ENCODE measurements at regions not wholly inside any gene's neighbourhood (a gene's known extent, or its start where the extent isn't known, plus 50 kb on each side); places are given as distances from the start of the nearest gene placed in this dataset.

DNA sequence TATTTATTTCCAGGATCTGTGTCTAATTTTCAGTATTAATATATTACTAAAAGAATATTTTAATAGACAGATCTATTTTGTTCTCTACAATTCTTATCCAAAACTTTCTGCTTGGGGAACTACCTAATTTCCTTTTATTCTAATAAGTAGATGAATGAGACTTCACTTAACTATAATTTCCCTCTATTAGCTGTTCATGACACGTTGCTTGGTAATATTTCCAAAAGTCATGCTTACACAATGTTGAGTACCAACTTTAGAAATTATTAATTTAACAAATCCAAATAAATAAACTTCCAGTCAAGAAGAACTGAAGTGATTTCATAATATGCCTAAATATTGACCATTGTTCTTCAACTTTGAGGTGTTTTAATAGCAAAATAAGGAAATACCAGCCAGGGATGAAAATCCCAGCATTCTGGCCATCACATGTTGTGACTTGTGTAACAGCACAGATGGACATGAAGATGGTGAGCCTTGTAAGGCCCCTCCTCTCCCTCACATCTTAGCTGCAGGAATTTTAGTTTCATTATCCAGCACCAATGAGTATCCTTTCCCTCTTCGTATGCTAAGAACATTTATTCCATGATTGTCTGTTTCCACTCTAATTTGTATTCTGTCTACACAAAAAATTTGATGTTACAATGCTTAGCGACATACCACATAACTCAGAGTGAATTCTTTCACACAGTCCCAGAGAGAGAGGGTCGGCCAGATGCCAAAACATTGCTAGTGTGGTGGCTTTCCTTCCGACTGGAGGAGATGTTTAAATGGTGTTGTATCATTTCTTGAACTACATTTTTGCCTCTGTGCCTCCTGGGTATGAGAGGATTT is 137.5 kb downstream of the FOXA2 start:
- no peaks in the 10 kb centered on the region for H3K9me3 ChIP-seq
- H3K36me3 ChIP-seq = no peaks in the 10 kb centered on the region
- 60 to 78% (median 73%) methylated on average over 5 of the region's 5 CpGs for WGBS, 5 donors
- no peaks in the 10 kb centered on the region for H3K27me3 ChIP-seq
- peaks cover 0 to 32% (median 10%) of the 10 kb centered on the region in 4 donors for H3K4me1 ChIP-seq
- intact Hi-C loops (cut with DNase I; ENCODE audit: low total_unique reads) = no loop called here
- H3K27ac ChIP-seq = no peak overlapping the region
- H3K4me3 ChIP-seq = no peak overlapping the region
- TF ChIP-seq POLR2AphosphoS5 (IDR thresholded peaks at IDR 0.05) (no peak), POLR2A (IDR thresholded peaks at IDR 0.05) (no peak)
- peak in 1 of 2 donors; percentile 41 for DNase-seq

DNA sequence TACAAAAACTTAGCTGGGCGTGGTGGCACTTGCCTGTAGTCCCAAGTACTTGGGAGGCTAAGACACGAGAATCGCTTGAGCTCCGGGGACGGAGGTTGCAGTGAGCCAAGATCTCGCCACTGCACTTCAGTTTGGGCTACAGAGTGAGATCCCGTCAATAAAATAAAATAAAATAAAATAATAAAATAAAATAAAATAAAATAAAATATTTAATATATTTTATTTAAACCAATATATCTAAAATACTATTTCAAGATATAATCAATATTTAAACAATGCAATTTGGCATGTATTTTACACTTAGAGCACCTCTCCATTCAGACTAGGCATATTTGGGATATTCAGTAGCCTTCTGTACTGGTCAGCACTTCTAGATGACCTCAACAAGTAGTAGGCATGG is 142.1 kb downstream of the FOXA2 start:
- intact Hi-C loops (cut with DNase I; ENCODE audit: low total_unique reads) = no loop called here
- H3K4me3 ChIP-seq = no peak overlapping the region
- no peaks in the 10 kb centered on the region for H3K36me3 ChIP-seq
- no peak for DNase-seq
- no peaks in the 10 kb centered on the region for H3K9me3 ChIP-seq
- TF ChIP-seq, protein P1, sequence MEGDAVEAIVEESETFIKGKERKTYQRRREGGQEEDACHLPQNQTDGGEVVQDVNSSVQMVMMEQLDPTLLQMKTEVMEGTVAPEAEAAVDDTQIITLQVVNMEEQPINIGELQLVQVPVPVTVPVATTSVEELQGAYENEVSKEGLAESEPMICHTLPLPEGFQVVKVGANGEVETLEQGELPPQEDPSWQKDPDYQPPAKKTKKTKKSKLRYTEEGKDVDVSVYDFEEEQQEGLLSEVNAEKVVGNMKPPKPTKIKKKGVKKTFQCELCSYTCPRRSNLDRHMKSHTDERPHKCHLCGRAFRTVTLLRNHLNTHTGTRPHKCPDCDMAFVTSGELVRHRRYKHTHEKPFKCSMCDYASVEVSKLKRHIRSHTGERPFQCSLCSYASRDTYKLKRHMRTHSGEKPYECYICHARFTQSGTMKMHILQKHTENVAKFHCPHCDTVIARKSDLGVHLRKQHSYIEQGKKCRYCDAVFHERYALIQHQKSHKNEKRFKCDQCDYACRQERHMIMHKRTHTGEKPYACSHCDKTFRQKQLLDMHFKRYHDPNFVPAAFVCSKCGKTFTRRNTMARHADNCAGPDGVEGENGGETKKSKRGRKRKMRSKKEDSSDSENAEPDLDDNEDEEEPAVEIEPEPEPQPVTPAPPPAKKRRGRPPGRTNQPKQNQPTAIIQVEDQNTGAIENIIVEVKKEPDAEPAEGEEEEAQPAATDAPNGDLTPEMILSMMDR (IDR thresholded peaks at IDR 0.05) = no peak
- no peak for TF ChIP-seq EP300 (IDR thresholded peaks at IDR 0.05)
- no peak for TF ChIP-seq POLR2A (IDR thresholded peaks at IDR 0.05)
- no peak for TF ChIP-seq POLR2AphosphoS5 (IDR thresholded peaks at IDR 0.05)
- H3K27me3 ChIP-seq = no peaks in the 10 kb centered on the region
- H3K27ac ChIP-seq = no peak overlapping the region
- 92 to 98% (median 97%) methylated on average over 7 of the region's 7 CpGs for WGBS, 5 donors
- peaks cover 0 to 6% (median 0%) of the 10 kb centered on the region in 4 donors for H3K4me1 ChIP-seq

DNA sequence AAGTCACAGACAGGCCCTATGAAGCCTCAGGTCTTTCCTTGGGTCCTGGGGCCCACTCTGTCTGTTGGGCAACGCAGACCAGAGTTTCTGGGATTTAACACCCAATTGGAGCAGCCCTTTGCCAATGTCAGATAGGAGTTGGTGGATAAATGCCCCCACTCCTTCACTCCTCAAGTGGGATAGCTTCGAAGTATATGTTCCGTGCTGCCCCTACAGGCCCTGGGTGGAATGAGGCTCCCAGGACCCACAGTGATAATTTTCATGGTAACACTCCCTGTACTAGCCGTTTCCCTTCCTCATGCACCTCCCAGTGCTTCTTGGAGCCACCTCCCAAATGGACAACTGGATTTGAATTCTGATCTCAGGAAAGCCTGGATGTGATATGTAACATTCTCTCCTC is 145.4 kb downstream of the FOXA2 start:
- no peak overlapping the region for H3K27ac ChIP-seq
- intact Hi-C loops (cut with DNase I; ENCODE audit: low total_unique reads) = no loop called here
- DNase-seq = no peak
- 83 to 92% (median 87%) methylated on average over 4 of the region's 4 CpGs for WGBS, 5 donors
- no peaks in the 10 kb centered on the region for H3K36me3 ChIP-seq
- H3K27me3 ChIP-seq = no peaks in the 10 kb centered on the region
- H3K4me1 ChIP-seq = no peaks in the 10 kb centered on the region
- H3K9me3 ChIP-seq = peaks cover 0 to 5% (median 2%) of the 10 kb centered on the region in 4 donors
- TF ChIP-seq EP300 (IDR thresholded peaks at IDR 0.05) (no peak), POLR2A (IDR thresholded peaks at IDR 0.05) (no peak), POLR2AphosphoS5 (IDR thresholded peaks at IDR 0.05) (no peak)
- TF ChIP-seq, protein P1 (IDR thresholded peaks at IDR 0.05) = no peak
- no peak overlapping the region for H3K4me3 ChIP-seq

DNA sequence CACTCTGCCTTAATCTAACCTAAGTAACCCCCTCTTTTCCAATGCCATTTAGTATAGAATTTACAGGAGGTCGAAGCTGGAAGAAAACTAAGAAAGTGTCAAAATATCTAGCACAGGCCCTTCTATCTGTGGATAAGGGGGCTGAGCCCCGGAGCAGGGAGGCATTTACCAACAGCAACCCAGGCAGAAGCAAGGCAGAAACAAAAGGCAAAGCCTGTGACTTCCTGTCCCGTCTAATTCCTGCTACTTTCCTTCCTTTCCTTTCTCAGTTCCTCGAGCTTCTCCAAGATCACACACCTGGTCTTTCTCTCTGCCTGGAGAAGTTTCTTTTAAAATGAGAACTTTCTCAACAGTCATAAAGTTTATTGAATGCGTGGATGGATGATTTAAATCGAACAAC is 146.0 kb downstream of the FOXA2 start:
- peaks cover 0 to 5% (median 2%) of the 10 kb centered on the region in 4 donors for H3K9me3 ChIP-seq
- intact Hi-C loops (cut with DNase I; ENCODE audit: low total_unique reads) = no loop called here
- H3K4me3 ChIP-seq = no peak overlapping the region
- WGBS, 5 donors = 73 to 90% (median 77%) methylated on average over 6 of the region's 6 CpGs
- H3K4me1 ChIP-seq = no peaks in the 10 kb centered on the region
- no peak overlapping the region for H3K27ac ChIP-seq
- no peak for TF ChIP-seq POLR2AphosphoS5 (IDR thresholded peaks at IDR 0.05)
- no peak for TF ChIP-seq EP300 (IDR thresholded peaks at IDR 0.05)
- TF ChIP-seq, protein P1 (IDR thresholded peaks at IDR 0.05) = no peak
- no peak for TF ChIP-seq POLR2A (IDR thresholded peaks at IDR 0.05)
- H3K27me3 ChIP-seq = no peaks in the 10 kb centered on the region
- no peaks in the 10 kb centered on the region for H3K36me3 ChIP-seq
- DNase-seq = no peak

DNA sequence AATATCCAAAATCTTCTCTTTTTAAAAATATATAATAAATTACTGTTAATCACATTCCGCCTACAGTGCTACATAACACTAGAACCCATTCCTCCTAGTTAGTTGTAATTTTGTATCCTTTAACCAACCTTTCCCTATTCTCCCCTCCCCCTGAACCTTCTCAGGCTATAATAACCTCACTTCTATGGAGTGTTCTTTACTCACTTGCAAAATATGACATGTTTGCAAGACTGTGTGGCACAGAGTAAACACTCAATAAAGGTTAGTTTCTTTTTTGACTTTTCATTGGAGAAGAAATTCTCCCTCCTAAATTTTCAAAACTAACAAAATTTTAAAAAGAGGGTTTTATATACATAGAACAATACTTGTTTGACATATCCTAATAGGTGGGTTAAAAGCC is 147.0 kb downstream of the FOXA2 start:
- WGBS, 5 donors = 93 to 97% (median 96%) methylated on average over 1 of the region's 1 CpG
- H3K9me3 ChIP-seq = peaks cover 0 to 5% (median 2%) of the 10 kb centered on the region in 4 donors
- no peaks in the 10 kb centered on the region for H3K27me3 ChIP-seq
- H3K27ac ChIP-seq = no peak overlapping the region
- no peak overlapping the region for H3K4me3 ChIP-seq
- intact Hi-C loops (cut with DNase I; ENCODE audit: low total_unique reads) = no loop called here
- no peak for DNase-seq
- no peaks in the 10 kb centered on the region for H3K4me1 ChIP-seq
- H3K36me3 ChIP-seq = no peaks in the 10 kb centered on the region
- TF ChIP-seq EP300 (IDR thresholded peaks at IDR 0.05) (no peak), POLR2AphosphoS5 (IDR thresholded peaks at IDR 0.05) (no peak), POLR2A (IDR thresholded peaks at IDR 0.05) (no peak)
- TF ChIP-seq, protein P1 (IDR thresholded peaks at IDR 0.05) = no peak

All from stomach (tissue), 8 donors.